Stimulated activated CD8-positive, alpha-beta memory T cell treated with anti-CD3 and anti-CD28 coated beads, Interleukin-7, amount 100 ng/mL, for 24 hours (primary cell): ENCODE measurements at regions not wholly inside any gene's neighbourhood (a gene's known extent, or its start where the extent isn't known, plus 50 kb on each side); places are given as distances from the start of the nearest gene placed in this dataset.

Experiments used
- DNase-seq: peaks from one replicate; pipeline ENCODE4 v3.0.0-alpha.2; 2020; ENCODE audit warnings: low read depth

DNA sequence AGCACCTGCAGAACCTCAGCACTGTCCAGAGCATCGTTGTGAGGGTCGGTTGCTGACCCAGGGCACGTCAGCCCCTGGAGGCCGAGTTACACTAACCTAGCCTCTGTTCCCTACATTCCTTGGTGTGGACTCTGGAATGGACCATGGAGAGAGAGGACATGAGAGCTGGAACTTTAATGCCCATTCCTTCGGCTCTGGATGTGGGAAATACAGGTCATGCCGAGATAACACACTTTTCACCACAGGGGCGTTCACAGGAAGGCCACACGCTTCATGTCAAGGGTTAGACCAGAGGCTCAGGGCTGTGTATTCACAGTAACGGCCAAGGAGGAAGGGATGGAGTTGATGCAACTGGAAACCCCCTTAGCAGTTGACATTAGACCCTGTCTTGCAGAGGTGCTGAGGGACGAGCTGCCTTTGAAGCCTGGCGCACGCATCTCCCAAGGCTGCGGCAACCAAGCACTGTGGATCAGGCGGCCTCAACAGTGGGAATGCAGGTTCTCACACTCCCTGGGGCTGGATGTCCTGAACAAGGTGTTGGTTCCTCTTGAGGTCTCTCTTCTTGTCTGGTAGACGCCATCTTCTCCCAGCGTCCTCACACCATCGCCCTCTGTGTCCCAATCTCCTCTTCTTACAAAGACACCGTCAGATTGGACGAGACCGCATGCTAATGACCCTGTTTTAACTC lies 245.2 kb downstream of the KLF6 start:
- DNase-seq, result no peak

GRCh38 chr10:3538656-3539531 lies 246.1 kb downstream of the KLF6 start:
- no peak for DNase-seq

- no peak for DNase-seq
These were observed 246.7 kb downstream of the KLF6 start for GRCh38 chr10:3538291-3538655.

GRCh38 chr10:3537518-3537917 lies 247.5 kb downstream of the KLF6 start:
- no peak for DNase-seq

GRCh38 chr10:3535001-3535400 lies 250.0 kb downstream of the KLF6 start:
- DNase-seq, result no peak

DNA sequence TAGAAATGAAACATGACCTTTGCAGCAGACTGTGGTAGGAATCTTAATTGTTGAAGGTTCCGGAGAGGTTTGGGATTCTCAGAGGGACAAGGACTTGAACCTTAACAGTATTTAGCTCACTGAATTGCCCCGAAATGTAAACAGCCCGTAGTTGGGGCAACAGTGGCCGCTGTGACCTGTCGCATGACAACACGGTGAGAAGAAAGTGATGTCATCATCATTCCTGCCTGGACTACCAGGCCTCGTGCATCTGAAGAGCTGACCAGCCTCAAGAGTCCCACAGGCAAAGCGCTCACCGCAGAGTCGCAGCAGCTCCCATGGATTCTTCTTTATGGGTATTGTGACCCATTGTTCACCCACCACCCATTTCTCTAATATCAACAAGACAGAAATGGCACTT lies 250.6 kb downstream of the KLF6 start:
- DNase-seq, result no peak

DNA sequence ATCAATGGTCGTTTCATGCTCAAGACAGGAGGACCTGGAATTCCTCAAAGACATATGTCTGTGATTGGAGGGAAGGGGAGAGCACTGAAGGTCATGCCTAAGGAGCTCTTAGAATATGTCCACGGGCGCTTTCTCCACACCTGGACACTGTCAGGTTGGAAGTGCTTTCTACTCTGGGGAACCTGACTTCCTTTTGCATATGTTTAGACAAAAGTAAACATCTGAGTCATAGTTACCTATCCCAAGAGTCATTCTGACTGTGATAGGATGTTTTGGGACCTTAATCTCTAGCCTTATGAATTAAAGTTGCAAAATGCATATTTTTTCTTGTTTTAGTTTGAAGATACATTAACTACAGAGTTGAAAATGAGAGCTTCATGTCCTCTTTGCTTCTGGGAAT lies 251.7 kb downstream of the KLF6 start:
- no peak for DNase-seq

DNA sequence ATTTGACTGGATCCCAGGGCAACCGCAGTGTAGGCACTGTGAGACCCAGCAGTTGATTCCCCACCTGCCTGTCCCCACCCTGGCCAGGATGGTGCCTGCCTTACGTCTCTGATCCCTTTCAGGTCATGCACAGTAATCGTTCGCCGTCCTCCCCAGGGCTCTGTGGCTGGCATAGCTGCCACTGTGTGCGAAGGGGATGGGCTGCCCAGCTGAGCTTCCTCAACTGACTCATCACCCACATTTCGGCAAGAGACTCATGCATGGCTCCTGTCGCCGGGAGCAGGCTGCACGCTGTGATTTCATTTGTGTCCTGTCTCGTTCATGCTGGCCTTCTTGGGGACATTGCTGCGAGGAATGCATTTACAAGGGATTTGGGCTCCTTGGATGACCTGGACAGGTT lies 252.4 kb downstream of the KLF6 start:
- DNase-seq, result no peak

- no peak for DNase-seq
These were observed 253.3 kb downstream of the KLF6 start for GRCh38 chr10:3531670-3532069.

DNA sequence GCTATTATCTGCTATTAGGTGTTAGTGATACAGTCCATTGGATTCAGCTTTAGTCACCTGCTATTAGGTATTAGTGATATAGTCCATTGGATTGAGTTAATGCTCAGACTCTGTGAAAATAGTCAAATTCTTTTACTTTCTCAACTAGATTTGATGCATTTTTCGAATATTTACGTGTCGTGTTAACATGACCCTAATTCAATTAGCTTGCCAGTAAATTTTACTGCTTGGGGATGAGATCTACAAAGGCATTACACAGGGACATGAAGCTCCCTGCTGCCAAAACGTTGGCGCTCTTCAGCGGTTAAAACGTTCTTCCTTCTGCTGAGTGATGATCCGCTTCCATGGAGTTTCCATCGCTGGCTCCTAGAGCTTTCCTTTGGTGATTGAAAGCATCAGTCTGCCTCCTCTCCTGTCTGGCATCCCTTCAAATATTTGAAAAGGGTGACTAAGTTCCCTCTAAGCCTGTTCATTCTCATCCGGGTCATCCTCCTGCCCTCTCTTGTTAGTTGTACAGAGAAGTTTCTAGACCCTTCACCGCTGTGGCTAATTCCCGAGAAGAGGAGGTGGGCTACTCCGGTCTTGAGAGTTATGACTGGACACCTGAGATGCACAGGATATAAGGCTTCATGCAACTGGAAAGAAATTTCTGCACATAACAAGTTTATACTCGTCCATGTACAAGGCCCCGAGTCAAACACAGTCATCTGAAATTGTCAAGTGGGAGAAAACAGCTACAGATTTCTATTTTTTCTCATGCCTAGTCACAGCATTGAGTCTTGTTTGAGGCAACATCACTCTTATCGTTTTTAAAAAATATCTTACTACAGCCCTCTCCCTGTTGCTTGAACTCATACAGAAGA lies 254.0 kb downstream of the KLF6 start:
- no peak for DNase-seq

DNA sequence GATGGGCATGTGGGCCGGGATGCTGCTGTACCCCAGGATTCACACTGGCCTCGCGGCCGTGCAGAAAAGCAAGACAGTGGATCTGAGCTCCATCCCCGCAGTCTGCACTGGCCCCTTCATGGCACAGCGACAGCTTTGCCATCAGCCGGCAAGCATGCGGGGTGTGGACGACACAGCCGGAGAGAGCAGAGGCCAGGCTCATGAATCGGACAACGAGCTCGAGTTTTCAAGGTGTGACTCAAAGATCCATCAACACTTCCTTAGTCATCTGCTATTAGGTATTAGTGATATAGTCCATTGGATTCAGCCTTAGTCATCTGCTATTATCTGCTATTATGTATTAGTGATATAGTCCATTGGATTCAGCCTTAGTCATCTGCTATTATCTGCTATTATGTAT lies 254.7 kb downstream of the KLF6 start:
- no peak for DNase-seq

GRCh38 chr10:3529691-3530090 lies 255.3 kb downstream of the KLF6 start:
- DNase-seq, result no peak

DNA sequence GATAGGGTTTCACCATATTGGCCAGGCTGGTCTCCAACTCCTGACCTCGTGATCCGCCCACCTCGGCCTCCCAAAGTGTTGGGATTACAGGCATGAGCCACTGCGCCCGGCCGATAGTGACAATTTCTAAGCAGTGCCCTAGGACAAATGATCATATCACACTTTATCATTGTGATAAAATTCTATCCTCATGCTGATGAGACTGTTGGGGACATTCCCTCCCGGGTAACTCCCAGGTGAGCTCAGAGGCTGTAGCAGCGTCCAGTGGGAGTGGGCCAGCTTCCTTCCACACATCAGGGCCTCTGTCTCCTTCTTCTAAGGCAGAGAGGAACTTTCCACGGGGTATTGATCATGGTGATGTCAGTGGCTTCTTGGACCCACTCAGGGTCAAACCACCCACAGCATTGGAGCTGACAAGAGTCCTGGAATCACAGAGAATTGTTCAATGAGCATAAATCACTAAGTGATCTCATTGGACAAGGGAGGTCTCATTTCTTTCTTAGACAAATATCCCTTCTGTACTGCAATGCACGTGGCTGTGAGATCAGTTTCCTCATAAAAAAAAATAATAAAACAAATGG lies 256.1 kb downstream of the KLF6 start:
- DNase-seq, result no peak

DNA sequence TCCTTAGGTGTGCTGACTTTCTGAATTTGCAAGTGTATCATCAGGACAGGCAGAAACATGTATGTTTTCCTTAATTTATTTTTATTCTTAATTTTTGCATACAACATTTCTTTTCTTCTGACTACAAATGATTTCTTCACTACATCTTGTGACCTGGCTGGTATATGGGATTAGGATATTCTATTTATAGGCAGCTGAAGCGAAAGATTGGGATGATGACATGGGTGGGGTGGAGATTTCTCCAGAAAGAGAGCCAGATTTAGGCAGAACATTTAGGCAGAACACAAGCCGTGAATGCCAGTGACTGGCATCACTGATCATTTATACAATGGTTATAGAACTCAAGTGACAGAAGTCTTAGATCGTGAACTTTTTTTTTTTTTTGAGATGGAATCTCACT lies 256.7 kb downstream of the KLF6 start:
- no peak for DNase-seq

DNA sequence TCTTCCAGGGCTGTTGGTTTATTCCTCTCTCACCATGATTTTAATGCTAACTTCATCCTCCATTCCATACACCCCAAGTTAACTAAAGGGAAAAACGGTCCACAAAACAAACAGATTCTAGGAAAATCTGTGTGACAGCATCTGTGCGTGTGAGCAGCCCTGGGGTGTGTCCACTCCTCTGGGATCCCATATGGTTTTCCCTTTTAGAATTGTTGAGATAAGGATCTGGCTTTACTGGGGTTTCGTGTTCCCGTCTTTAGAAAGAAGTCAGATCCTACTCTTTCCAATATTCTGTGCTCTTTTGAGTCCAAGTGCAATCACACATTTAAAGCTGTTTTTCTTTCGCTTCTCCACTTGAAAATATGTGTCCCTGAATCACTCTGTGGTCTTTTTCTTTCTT lies 257.1 kb downstream of the KLF6 start:
- DNase-seq, result no peak

DNA sequence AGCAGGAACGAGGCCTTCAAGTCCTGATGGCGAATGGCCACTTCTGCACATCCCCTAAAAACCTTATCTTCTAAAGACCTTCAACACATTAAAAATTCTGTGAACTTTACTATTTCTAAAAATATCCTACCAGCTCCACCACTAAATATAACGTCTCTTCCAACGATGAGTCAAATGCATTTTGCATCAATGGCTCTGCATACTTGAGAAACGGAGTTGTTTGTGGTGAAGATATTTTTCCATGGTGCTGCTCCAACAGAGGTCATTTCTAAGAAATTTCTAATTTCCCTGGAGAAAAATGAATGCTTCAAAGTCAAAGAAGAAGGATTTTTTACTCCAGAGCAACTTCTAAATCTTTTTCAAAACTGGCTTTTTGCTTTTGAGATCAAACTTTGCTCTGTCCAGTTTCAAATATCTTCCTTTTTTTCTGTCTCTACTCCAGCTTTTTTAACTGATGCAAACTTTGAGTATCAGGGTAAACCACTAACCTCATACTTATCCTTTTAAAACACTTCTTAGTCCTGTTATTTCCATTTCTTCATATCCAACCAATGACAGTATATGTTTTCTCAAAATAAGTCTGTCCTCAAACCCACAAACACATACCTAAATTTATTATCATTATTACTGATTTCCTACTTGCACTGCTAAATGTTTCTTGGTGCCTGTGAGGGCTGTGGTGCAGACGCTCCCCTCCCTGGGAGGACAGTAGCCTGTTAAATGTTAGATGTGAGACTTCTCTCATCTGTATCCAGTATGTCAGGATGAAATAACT lies 258.1 kb downstream of the KLF6 start:
- no peak for DNase-seq

- DNase-seq, result no peak
These were observed 259.1 kb downstream of the KLF6 start for GRCh38 chr10:3525832-3526449.

DNA sequence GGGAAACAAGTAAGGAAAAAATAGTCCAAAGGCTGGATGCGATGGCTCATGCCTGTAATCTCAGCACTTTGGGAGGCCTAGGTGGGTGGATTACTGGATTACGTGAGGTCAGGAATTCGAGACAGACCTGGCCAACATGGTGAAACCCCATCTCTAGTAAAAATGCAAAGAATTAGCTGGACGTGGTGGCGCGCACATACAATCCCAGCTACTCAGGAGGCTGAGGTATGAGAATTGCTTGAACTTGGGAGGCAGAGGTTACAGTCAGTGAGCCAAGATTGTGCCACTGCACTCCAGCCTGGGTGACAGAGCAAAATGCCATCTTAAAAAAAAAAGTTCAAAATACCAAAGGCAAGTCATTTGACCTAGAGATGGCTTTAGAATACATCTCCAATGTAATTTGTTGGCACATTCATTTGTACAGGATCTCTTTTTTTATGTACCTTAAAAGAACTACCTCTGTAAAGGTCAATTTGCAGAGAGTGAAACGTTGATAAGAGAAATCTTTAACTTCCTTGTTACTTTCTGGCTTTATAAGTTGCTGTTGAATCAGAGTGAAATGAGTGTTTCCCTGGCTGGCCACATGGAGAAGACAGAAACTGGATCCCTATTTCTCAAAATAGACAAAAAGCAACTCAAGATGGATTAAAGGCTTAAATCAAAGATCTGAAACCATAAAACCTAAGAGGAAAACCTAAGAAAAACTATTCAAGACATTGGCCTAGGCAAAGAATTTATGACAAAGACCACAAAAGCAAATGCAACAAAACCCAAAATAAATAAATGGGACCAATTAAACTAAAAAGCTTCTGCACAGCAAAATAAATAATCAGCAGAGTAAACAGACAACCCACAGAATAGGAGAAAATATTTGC lies 260.7 kb downstream of the KLF6 start:
- no peak for DNase-seq

DNA sequence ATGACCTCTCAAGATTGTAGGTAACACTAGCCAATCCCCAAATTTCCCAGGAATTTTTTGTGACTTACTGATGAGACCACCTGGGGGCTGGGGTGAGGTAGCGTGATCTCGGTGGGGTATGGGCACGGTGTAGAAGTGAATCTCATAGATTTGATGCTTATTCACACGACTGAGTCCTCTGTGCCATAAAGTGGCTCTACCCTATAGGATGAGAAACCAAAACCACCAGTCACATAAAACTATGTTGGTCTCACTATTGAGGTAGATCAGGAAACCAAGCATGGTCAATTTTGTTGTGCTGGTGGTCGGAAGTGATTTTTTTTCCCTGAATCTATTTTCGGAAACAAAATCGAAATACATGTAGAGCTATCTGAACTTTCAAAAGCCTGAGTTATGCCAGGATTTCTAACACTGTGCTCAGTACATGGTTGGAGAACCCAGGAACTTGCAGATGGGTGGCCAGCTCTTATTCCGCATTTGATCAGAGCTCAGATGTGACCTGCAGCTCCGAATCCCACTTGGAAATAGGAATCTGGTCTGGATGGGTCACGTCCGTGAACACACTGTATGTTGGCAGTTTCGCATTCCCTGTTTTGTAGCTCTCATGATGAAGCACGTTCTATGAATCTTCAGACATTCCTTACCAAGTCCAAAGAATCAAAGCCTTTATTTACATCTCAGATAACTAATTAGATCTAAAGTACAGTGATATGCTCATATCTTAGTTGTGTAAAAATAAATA lies 261.5 kb downstream of the KLF6 start:
- DNase-seq, result no peak

GRCh38 chr10:3516923-3517255 lies 268.1 kb downstream of the KLF6 start:
- no peak for DNase-seq
